ENCODE measurements at regions not wholly inside any gene's neighbourhood (a gene's known extent, or its start where the extent isn't known, plus 50 kb on each side); places are given as distances from the start of the nearest gene placed in this dataset.
A peak's percentile ranks its signal among the peaks of the same experiment; 100 is the strongest.

- Histone ChIP-seq H3K27ac (ENCODE audit: insufficient read depth, low read length) (no peak overlapping the region), H4K20me1 (ENCODE audit: control insufficient read depth, extremely low read depth, insufficient read depth, low read length) (no peaks in the 10 kb centered on the region), H3K36me3 (ENCODE audit: control insufficient read depth, insufficient read depth, low read length) (no peaks in the 10 kb centered on the region), H2AFZ (ENCODE audit: low read length) (no peak overlapping the region), H3K9me3 (ENCODE audit: control insufficient read depth, insufficient read depth, low read depth, low read length) (no peaks in the 10 kb centered on the region), H3K4me2 (ENCODE audit: extremely low read depth, insufficient read depth, low read length) (no peak overlapping the region), H3K4me3 (replicated peaks in 1 of 4; ENCODE audit: control extremely low read depth in 1 of 4, insufficient read depth in 1 of 4, low read depth in 3 of 4, low read length in 4 of 4) (no peak overlapping the region), H3K79me2 (ENCODE audit: control insufficient read depth, insufficient read depth, low read length) (no peaks in the 10 kb centered on the region), H3K27me3 (ENCODE audit: control insufficient read depth, insufficient read depth, low read length) (no peaks in the 10 kb centered on the region), H3K9ac (ENCODE audit: insufficient read depth, low read length) (no peak overlapping the region), H3K4me1 (ENCODE audit: control insufficient read depth, extremely low read depth, insufficient read depth, low read length) (no peaks in the 10 kb centered on the region)
- TF ChIP-seq EZH2 (IDR thresholded peaks at IDR 0.05; ENCODE audit: low read length, missing control alignments) (no peak), CTCF (conservative IDR thresholded peaks at IDR 0.05 in 1 of 2, IDR thresholded peaks at IDR 0.05 in 1 of 2; ENCODE audit: low read depth in 1 of 2, low read length in 2 of 2) (no peak)
- no peak for DNase-seq (ENCODE audit: low read depth in 2 of 2)
These were observed 207.0 kb upstream of the COL3A1 start for GRCh38 chr2:188767176-188767575.

- Histone ChIP-seq H3K36me3 (ENCODE audit: control insufficient read depth, insufficient read depth, low read length) (no peaks in the 10 kb centered on the region), H2AFZ (ENCODE audit: low read length) (no peak overlapping the region), H3K4me1 (ENCODE audit: control insufficient read depth, extremely low read depth, insufficient read depth, low read length) (no peaks in the 10 kb centered on the region), H3K9me3 (ENCODE audit: control insufficient read depth, insufficient read depth, low read depth, low read length) (no peaks in the 10 kb centered on the region), H3K79me2 (ENCODE audit: control insufficient read depth, insufficient read depth, low read length) (no peaks in the 10 kb centered on the region), H4K20me1 (ENCODE audit: control insufficient read depth, extremely low read depth, insufficient read depth, low read length) (no peaks in the 10 kb centered on the region), H3K4me2 (ENCODE audit: extremely low read depth, insufficient read depth, low read length) (no peak overlapping the region), H3K27ac (ENCODE audit: insufficient read depth, low read length) (no peak overlapping the region), H3K4me3 (replicated peaks in 1 of 4; ENCODE audit: control extremely low read depth in 1 of 4, insufficient read depth in 1 of 4, low read depth in 3 of 4, low read length in 4 of 4) (no peak overlapping the region), H3K9ac (ENCODE audit: insufficient read depth, low read length) (no peak overlapping the region), H3K27me3 (ENCODE audit: control insufficient read depth, insufficient read depth, low read length) (no peaks in the 10 kb centered on the region)
- DNase-seq (ENCODE audit: low read depth in 2 of 2): no peak
- TF ChIP-seq CTCF (conservative IDR thresholded peaks at IDR 0.05 in 1 of 2, IDR thresholded peaks at IDR 0.05 in 1 of 2; ENCODE audit: low read depth in 1 of 2, low read length in 2 of 2) (no peak), EZH2 (IDR thresholded peaks at IDR 0.05; ENCODE audit: low read length, missing control alignments) (no peak)
These were observed 203.9 kb upstream of the COL3A1 start for GRCh38 chr2:188770296-188770695.

GRCh38 chr2:188773075-188773474 lies 201.1 kb upstream of the COL3A1 start:
- no peak overlapping the region for H2AFZ ChIP-seq (ENCODE audit: low read length)
- no peaks in the 10 kb centered on the region for H3K27me3 ChIP-seq (ENCODE audit: control insufficient read depth, insufficient read depth, low read length)
- no peak overlapping the region for H3K9ac ChIP-seq (ENCODE audit: insufficient read depth, low read length)
- H4K20me1 ChIP-seq (ENCODE audit: control insufficient read depth, extremely low read depth, insufficient read depth, low read length): no peaks in the 10 kb centered on the region
- peak; percentile 25 to 83 for DNase-seq (ENCODE audit: low read depth in 2 of 2)
- no peaks in the 10 kb centered on the region for H3K4me1 ChIP-seq (ENCODE audit: control insufficient read depth, extremely low read depth, insufficient read depth, low read length)
- H3K36me3 ChIP-seq (ENCODE audit: control insufficient read depth, insufficient read depth, low read length): no peaks in the 10 kb centered on the region
- H3K4me2 ChIP-seq (ENCODE audit: extremely low read depth, insufficient read depth, low read length): no peak overlapping the region
- TF ChIP-seq CTCF (conservative IDR thresholded peaks at IDR 0.05 in 1 of 2, IDR thresholded peaks at IDR 0.05 in 1 of 2; ENCODE audit: low read depth in 1 of 2, low read length in 2 of 2) (no peak), EZH2 (IDR thresholded peaks at IDR 0.05; ENCODE audit: low read length, missing control alignments) (no peak)
- H3K4me3 ChIP-seq (replicated peaks in 1 of 4; ENCODE audit: control extremely low read depth in 1 of 4, insufficient read depth in 1 of 4, low read depth in 3 of 4, low read length in 4 of 4): no peak overlapping the region
- H3K9me3 ChIP-seq (ENCODE audit: control insufficient read depth, insufficient read depth, low read depth, low read length): no peaks in the 10 kb centered on the region
- H3K27ac ChIP-seq (ENCODE audit: insufficient read depth, low read length): no peak overlapping the region
- H3K79me2 ChIP-seq (ENCODE audit: control insufficient read depth, insufficient read depth, low read length): no peaks in the 10 kb centered on the region
